Calu3 (cell line): ENCODE measurements at regions not wholly inside any gene's neighbourhood (a gene's known extent, or its start where the extent isn't known, plus 50 kb on each side); places are given as distances from the start of the nearest gene placed in this dataset.

Source experiments
- BruUV-seq: library from RNA; stranded (reverse); fragments of 400-500 nt; replicated peaks from 2 replicates; lab custom pipeline; 2021; lab: Mats Ljungman, UMichigan
- CTCF ChIA-PET: fragments of 300-600 bp; sonication (Branson Sonifier 250); formaldehyde crosslinking; loops from one replicate; lab custom pipeline; 2022; ENCODE audit warnings: antibody characterized with exemption; lab: Charles Lee
- DNase-seq: peaks from one replicate; pipeline ENCODE4 v3.0.0; 2022
- H3K27ac Mint-ChIP-seq: one replicate; pipeline ENCODE4 v1.8.0; 2022; ENCODE audit warnings: mixed read lengths; ENCODE audit not compliant: unreplicated experiment
- H3K27me3 Mint-ChIP-seq: one replicate; pipeline ENCODE4 v1.8.0; 2022; ENCODE audit warnings: mixed read lengths; ENCODE audit not compliant: unreplicated experiment
- H3K36me3 Mint-ChIP-seq: one replicate; pipeline ENCODE4 v1.8.0; 2022; ENCODE audit warnings: mild to moderate bottlenecking, moderate library complexity, mixed read lengths; ENCODE audit not compliant: insufficient read depth, unreplicated experiment
- H3K4me1 Mint-ChIP-seq: one replicate; pipeline ENCODE4 v1.8.0; 2022; ENCODE audit warnings: mild to moderate bottlenecking, low read depth, mixed read lengths; ENCODE audit not compliant: unreplicated experiment
- H3K4me3 Mint-ChIP-seq: one replicate; pipeline ENCODE4 v1.8.0; 2022; ENCODE audit warnings: mild to moderate bottlenecking, low read depth, moderate library complexity, mixed read lengths; ENCODE audit not compliant: unreplicated experiment
- H3K9me3 Mint-ChIP-seq: one replicate; pipeline ENCODE4 v1.8.0; 2022; ENCODE audit warnings: low read depth, mixed read lengths; ENCODE audit not compliant: unreplicated experiment
- intact Hi-C: fragments of 100-400 bp; cut with micrococcal nuclease; formaldehyde crosslinking; loops from one replicate; pipeline ENCODE4 v1.10.0; 2022; ENCODE audit not compliant: unreplicated experiment
- TF ChIP-seq, protein P1 (sequence below): fragments of 200-600 bp; IDR thresholded peaks from one replicate; pipeline ENCODE4 v1.8.0; 2022; ENCODE audit warnings: antibody characterized with exemption; ENCODE audit not compliant: unreplicated experiment

DNA sequence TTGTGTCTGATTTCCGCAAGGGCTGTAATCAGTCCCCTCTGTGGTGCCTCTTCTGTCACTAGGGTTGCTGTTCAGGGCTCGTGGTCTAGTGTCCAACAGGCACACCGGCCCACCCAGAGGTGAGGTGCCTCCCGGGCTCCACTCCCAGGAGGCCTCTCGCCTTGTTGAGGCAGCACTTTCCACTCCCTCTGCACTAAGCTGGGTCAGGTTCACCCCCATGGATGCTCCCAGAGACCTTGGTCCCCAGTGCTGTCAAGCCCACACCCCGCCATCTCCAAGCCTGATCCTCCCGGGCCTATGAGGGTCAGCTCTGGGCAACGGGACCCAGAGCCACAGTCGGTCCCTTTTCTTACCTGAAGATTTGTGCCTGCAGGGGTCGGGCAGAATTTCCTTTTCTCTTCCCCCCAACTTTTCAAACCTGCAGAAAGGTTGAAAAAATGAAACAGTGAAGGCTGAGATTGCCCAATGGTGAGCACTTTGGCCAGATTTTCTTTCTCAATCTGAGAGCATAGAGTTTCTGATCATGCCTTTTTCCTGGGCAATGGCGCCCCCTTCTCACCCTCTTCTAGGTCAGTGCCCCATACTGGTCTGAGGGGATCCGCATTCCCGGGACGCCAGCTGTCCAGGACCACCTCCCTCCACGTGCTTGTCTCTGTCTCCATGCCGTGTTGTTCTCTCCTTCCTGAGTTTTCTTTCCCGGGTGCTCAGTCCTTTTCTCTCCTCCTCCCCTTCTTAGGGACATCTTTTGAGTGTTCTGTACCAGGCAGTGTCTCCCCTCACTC lies 148.0 kb downstream of the ASB1 start:
- intact Hi-C loops, result no loop called here
- H3K27ac Mint-ChIP-seq, result no peak overlapping the region
- peaks cover 4% of the 10 kb centered on the region for H3K27me3 Mint-ChIP-seq

DNA sequence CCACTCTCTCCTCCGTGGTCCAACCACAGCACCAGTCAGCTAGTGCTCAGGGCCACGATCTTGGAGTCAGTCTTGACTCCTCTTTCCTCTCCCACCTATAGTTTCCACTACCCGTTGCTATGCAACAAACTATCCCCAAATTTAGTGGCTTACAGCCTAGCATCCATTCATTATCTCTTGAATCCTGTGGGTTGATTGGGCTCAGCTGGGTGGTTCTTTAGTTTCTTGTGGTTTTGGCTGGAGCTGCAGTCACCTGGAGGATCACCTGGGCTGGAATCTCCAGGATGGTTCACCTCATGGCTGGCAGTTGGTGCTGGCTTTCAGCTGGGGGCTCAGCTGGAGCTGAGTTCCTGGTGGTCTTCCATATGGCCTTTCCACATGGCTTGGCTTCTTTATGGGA lies 149.9 kb downstream of the ASB1 start:
- no peak for DNase-seq
- Mint-ChIP-seq H3K4me3 (no peak overlapping the region), H3K27ac (no peak overlapping the region), H3K27me3 (peaks cover 23% of the 10 kb centered on the region), H3K4me1 (no peaks in the 10 kb centered on the region), H3K9me3 (no peaks in the 10 kb centered on the region), H3K36me3 (peaks cover 5% of the 10 kb centered on the region)
- CTCF ChIA-PET, result no interaction called here
- intact Hi-C loops, result no loop called here
- TF ChIP-seq, protein P1, sequence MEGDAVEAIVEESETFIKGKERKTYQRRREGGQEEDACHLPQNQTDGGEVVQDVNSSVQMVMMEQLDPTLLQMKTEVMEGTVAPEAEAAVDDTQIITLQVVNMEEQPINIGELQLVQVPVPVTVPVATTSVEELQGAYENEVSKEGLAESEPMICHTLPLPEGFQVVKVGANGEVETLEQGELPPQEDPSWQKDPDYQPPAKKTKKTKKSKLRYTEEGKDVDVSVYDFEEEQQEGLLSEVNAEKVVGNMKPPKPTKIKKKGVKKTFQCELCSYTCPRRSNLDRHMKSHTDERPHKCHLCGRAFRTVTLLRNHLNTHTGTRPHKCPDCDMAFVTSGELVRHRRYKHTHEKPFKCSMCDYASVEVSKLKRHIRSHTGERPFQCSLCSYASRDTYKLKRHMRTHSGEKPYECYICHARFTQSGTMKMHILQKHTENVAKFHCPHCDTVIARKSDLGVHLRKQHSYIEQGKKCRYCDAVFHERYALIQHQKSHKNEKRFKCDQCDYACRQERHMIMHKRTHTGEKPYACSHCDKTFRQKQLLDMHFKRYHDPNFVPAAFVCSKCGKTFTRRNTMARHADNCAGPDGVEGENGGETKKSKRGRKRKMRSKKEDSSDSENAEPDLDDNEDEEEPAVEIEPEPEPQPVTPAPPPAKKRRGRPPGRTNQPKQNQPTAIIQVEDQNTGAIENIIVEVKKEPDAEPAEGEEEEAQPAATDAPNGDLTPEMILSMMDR, result no peak
- no TSS peak for BruUV-seq

More for the DNA sequence above, 148.0 kb downstream of the ASB1 start:
- no peaks in the 10 kb centered on the region for H3K9me3 Mint-ChIP-seq
- H3K4me3 Mint-ChIP-seq, result no peak overlapping the region
- H3K36me3 Mint-ChIP-seq, result peaks cover 5% of the 10 kb centered on the region
- no peaks in the 10 kb centered on the region for H3K4me1 Mint-ChIP-seq
- TF ChIP-seq, protein P1, result no peak
- DNase-seq, result no peak
- CTCF ChIA-PET, result interaction anchor here (0.8 kb wide), 1 partner anchor 69 kb away, joined by 3 read pairs; no protein-coding TSS in a partner anchor
- no TSS peak for BruUV-seq

DNA sequence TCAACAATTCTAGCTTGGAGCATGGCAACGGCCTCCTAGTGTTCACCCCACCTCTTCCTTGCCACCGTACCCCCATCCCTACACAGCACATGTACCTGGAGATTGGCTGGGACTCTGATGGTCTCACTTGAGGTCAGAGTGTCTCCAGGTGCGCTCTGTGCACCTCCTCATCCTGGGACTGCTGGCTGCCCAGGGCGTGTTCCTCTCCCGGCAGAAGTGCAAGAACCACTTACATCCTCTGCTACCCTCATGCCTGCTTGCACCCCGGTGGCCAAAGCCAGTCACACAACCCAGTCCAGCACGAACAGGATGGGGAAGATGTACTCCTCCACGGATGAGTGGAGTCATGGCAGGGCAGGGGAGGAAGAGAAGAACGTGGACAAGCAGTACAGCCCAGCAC lies 151.5 kb downstream of the ASB1 start:
- CTCF ChIA-PET, result interaction anchor here (0.5 kb wide), 1 partner anchor 1528 kb away, joined by 3 read pairs; no protein-coding TSS in a partner anchor
- H3K9me3 Mint-ChIP-seq, result no peaks in the 10 kb centered on the region
- DNase-seq, result no peak
- peaks cover 23% of the 10 kb centered on the region for H3K27me3 Mint-ChIP-seq
- TF ChIP-seq, protein P1, result no peak
- no peak overlapping the region for H3K4me3 Mint-ChIP-seq
- no peaks in the 10 kb centered on the region for H3K4me1 Mint-ChIP-seq
- H3K27ac Mint-ChIP-seq, result no peak overlapping the region
- intact Hi-C loops, result no loop called here
- H3K36me3 Mint-ChIP-seq, result peaks cover 5% of the 10 kb centered on the region
- no TSS peak for BruUV-seq

DNA sequence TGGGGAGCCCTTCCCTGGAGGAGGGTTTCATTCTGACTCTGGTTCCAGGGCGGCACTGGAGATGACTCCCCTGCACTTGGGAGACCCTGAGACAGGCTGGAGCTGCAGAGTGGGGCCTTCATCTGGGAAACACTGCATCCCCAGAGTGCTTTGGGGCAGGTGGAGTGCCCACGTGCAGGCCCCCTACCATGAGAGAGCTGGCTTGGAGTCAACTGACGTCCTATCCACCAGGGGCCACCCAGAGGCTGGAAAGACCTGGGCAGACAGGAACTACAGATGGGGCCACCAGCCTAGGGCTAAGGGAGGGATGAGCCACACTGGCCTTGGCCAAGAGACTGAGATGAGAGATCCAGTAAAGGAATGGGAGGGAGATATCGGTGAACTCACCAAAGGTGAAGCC lies 153.8 kb downstream of the ASB1 start:
- no peak overlapping the region for H3K4me3 Mint-ChIP-seq
- BruUV-seq, result no TSS peak
- no peak overlapping the region for H3K27ac Mint-ChIP-seq
- H3K4me1 Mint-ChIP-seq, result no peaks in the 10 kb centered on the region
- TF ChIP-seq, protein P1, result no peak
- H3K27me3 Mint-ChIP-seq, result peaks cover 23% of the 10 kb centered on the region
- intact Hi-C loops, result no loop called here
- no peaks in the 10 kb centered on the region for H3K36me3 Mint-ChIP-seq
- no peaks in the 10 kb centered on the region for H3K9me3 Mint-ChIP-seq
- CTCF ChIA-PET, result no interaction called here
- no peak for DNase-seq
